Skin epidermis (tissue), 12 donors: ENCODE measurements at regions not wholly inside any gene's neighbourhood (a gene's known extent, or its start where the extent isn't known, plus 50 kb on each side); places are given as distances from the start of the nearest gene placed in this dataset.

Experiments used
- H3K27ac ChIP-seq, 21 experiments: fragments of 200-600 bp; sonication (generic) in 11 of 21; one replicate each; pipeline ENCODE4 v1.5.0; 2020; ENCODE audit warnings: mild to moderate bottlenecking in 3 of 21, inconsistent platforms in 2 of 21, moderate library complexity in 2 of 21
- H3K4me3 ChIP-seq, 7 experiments: fragments of 200-600 bp; sonication (generic) in 2 of 7; one replicate each; pipeline ENCODE4 v1.5.0; 2020; ENCODE audit warnings: inconsistent platforms in 2 of 7, mild to moderate bottlenecking in 2 of 7, moderate library complexity in 1 of 7

DNA sequence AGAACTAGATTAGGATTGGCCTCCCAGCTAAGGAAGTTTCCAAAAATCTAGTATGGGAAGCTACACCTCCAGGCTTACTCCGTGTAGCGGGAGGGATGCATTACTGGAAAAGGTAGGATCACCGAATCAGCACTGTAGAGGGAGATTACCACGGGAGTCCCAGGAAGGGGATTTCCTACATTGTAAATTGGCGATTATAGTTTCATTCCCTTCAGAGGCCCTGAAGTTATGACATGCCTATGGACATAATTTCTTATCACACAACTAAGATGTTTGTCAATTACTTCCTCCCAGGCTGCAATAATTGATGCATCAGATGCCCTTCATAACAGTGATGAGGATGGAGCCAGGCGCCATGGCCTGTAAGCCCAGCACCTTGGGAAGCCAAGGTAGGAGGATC is 71.2 kb upstream of the NR4A3 start:
- H3K27ac ChIP-seq: no peak overlapping the region

DNA sequence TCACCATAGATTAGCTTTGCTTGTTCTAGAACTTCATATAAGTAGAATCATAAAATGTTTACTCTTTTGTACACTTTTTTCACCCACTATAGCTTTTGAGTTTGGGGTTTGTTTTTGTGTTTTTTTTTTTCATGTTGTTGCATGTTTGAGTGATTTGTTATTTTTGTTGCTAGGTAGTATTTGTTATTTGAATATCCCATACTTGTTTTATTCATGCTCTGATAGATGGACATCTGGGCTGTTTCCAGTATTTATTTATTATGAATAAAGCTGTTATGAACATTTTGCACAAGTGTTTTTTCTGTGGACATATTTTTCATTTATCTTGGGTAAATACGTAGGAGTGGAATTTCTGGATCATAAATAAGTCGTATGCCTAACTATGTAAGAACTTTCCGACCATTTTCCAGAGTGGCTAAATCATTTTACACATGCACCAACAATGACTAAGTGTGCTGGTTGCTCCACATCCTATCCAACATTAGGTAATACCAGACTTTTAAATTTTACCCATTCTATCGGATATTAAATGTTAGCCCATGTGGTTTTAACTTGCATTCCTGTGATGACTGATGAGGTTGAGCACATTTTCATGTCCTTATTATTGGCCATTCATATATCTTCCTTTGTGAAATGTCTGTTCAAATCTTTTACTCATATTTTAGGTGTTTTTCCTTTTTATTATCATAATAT is 69.1 kb upstream of the NR4A3 start:
- no peak overlapping the region for H3K27ac ChIP-seq
- H3K4me3 ChIP-seq: no peak overlapping the region

More for the DNA sequence above, 71.2 kb upstream of the NR4A3 start:
- H3K4me3 ChIP-seq: no peak overlapping the region

DNA sequence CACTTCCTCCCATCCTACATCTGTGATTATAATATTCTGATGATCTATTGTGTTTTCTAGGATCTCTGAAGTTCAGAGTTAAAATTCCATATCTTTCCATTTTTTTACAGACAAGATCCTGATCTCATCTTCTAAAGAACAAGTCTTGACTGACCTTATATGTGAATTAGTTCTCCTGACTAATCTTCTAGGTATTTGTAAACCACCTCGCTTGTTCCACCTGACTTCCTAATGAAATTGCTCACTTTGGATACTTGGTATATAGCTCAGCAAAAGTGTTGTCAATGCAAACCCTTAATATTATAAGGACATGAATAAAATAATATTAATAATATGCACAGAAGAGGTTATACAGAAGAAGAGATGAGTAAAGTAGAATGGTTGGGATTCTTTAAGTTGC is 68.2 kb upstream of the NR4A3 start:
- H3K4me3 ChIP-seq: no peak overlapping the region

DNA sequence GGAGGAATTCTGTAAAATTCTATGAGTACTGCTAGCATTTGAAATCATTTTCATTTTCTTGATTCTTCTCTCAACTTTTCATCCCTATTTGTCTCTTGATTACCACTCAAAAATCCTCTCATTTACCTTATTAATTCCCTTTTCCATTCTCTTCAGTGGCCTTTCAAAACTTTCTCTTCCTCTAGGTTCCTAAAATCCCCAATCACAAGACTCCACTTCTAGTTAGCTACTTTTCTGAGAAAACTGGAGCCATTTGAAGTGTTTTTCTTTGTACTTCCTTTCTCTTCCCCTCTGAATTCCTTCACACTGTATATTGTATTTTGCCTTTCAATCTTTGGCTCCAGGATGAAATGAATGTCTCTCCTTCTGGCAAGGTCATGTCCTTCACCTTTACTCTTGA is 61.3 kb upstream of the NR4A3 start:
- Histone ChIP-seq H3K4me3 (no peak overlapping the region), H3K27ac (no peak overlapping the region)

More for the DNA sequence above, 68.2 kb upstream of the NR4A3 start:
- no peak overlapping the region for H3K27ac ChIP-seq

DNA sequence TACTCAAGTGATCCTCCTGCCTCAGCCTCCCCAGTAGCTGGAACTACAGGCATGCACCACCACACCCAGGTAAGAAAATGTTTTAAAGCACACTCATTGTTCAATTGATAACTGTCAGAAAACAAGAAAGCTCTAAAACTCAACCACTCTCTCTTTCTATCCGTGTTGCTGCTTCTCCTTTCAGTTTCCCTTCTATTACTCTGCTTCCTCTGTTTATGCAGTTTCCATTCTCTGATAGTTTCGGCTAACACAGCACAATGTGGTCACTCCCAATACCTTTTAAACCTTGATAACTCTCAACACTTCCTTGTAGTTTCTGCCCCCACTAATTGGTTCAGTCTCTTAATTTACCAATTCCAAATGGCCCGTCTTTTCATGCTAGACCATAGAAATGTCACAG is 59.2 kb upstream of the NR4A3 start:
- Histone ChIP-seq H3K27ac (no peak overlapping the region), H3K4me3 (no peak overlapping the region)
